ENCODE measurements at regions not wholly inside any gene's neighbourhood (a gene's known extent, or its start where the extent isn't known, plus 50 kb on each side); places are given as distances from the start of the nearest gene placed in this dataset.
"Not testable (repeated sequence)": the region's sequence is repeated elsewhere in the genome, so short reads cannot be mapped to it uniquely, and the experiment has no call there.

DNA sequence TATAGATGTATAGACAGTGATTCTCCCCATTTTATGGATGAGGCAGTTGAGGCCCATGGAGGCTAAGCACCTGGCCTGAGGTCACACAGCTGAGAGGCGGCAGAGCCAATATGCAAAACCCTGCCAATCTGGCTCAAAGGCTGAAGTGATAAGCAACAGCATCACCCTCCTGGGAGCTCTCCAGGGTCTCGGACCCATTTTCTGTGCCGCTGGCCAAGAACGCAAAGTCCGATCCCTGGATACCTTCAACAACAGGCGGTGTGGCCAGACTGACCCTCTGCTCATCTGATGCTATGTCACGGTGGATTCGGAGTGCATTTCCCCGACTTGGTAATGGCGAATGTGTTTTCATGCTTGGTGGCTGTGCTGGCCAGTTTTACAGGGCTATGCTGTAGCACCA is 595.0 kb downstream of the TBC1D22A start:
- no peak for DNase-seq (ENCODE audit: low spot score in 2 of 2)
- H3K9me3 ChIP-seq: no peaks in the 10 kb centered on the region
- no peaks in the 10 kb centered on the region for H3K36me3 ChIP-seq (replicated peaks)
- H3K4me1 ChIP-seq: no peaks in the 10 kb centered on the region
- no peaks in the 10 kb centered on the region for H3K27me3 ChIP-seq (ENCODE audit: low read depth)
- in situ Hi-C loops (cut with MboI; ENCODE audit: low sequenced_read_pairs): no loop called here
- no peak overlapping the region for H3K4me3 ChIP-seq

DNA sequence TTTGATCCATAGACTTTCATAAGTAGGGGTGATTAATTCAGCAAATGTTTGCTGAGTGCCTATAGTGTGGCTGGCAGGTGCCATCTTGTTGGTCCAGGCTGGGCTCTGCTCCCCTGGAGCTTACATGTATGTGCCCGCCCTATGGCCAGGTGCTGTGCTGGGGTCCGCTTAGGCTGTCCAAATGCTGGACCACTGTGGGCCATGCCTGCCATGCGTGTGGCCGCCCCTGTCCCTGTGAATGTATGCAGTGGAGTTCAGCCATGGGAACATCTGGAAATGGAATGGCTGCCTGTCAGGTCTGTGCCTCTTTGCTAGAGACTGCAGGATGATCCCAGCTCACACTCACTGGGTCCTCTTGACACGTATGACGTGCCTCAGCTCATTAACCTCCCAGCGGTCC is 594.6 kb downstream of the TBC1D22A start:
- no peak for DNase-seq (ENCODE audit: low spot score in 2 of 2)
- in situ Hi-C loops (cut with MboI; ENCODE audit: low sequenced_read_pairs): no loop called here
- H3K27me3 ChIP-seq (ENCODE audit: low read depth): no peaks in the 10 kb centered on the region
- H3K36me3 ChIP-seq (replicated peaks): no peaks in the 10 kb centered on the region
- H3K9me3 ChIP-seq: no peaks in the 10 kb centered on the region
- H3K4me1 ChIP-seq: no peaks in the 10 kb centered on the region
- H3K4me3 ChIP-seq: no peak overlapping the region

DNA sequence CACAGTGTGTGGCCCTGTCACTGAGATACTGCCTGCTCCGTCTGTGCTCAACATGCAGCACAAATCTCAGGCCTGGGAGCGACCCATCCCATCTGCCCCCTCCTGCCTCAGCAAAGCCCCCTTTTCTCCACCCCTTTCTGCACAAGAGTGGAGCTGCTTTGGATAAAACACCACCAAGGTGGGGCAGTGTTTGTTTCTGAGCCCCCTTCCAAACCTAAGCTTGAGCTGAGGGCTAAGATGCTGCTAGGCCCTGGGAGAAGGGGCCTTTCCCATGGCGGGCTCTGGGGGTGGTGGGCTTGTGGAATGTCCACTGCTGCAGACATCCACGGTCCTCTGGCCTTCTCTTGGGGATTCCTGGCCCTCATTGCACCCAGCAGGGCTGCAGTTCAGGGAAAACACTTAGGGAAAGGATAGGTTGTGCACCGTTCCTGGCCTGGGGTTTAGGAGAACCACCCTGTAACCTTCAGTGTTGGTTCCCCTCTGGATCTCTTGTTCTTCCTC is 594.1 kb downstream of the TBC1D22A start:
- Histone ChIP-seq H3K4me3 (no peak overlapping the region), H3K36me3 (replicated peaks) (no peaks in the 10 kb centered on the region), H3K4me1 (no peaks in the 10 kb centered on the region), H3K9me3 (no peaks in the 10 kb centered on the region), H3K27me3 (ENCODE audit: low read depth) (no peaks in the 10 kb centered on the region)
- no peak for DNase-seq (ENCODE audit: low spot score in 2 of 2)
- in situ Hi-C loops (cut with MboI; ENCODE audit: low sequenced_read_pairs): no loop called here

DNA sequence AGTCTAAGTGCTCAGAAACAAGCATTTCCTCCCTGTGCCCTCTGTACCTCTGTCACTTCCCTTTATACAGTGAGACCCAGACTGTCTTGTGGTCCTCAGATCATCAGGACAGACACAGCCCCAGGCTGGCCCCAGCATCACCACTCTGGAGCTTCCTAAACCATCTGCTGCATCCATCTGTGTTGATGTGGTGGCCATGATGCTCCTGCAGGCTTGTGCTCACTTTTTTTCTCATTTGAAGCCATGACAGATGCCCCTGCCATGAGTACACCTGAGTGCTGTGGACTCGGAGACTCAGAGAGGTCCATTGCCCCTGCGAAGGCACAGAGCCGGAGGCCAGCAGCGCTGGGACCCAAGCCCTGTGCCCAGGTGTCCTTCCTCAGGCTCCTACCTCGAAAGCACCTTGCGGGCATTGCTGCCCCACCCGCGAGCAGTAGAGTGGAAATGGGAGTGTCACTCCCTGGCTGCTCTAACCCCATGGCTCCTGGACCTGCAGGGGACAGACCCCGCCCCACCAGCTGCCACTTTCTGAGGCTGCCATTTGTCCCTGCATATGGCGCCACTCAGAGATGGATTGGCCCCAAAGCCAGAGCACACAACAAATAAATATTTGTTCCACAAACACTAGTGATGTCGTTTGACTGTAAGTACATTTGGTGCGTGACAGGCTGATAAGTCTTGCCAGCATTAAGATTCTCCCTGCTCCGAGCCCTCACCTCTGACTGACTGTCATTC is 593.5 kb downstream of the TBC1D22A start:
- no peaks in the 10 kb centered on the region for H3K36me3 ChIP-seq (replicated peaks)
- in situ Hi-C loops (cut with MboI; ENCODE audit: low sequenced_read_pairs): no loop called here
- DNase-seq (ENCODE audit: low spot score in 2 of 2): no peak

DNA sequence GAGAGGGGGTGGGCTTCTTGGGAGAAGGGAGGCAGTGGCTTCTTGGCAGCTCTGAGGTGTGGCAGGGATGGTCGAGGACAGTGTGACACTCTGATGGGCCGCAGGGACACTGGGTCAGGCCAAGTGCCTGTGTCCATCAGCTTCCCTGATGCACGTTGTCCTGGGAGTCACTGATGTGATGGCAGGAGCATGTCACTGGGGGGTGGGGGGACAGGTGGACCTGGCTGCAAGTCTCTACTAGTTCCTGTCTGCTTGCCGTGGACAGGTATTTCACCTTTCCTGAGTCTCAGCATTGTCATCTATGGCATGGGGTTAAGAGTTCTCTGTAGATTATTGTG is 592.9 kb downstream of the TBC1D22A start:
- DNase-seq (ENCODE audit: low spot score in 2 of 2): no peak
- Histone ChIP-seq H3K4me1 (no peaks in the 10 kb centered on the region), H3K27me3 (ENCODE audit: low read depth) (no peaks in the 10 kb centered on the region), H3K4me3 (no peak overlapping the region), H3K9me3 (no peaks in the 10 kb centered on the region), H3K36me3 (replicated peaks) (no peaks in the 10 kb centered on the region)
- in situ Hi-C loops (cut with MboI; ENCODE audit: low sequenced_read_pairs): no loop called here

More for the DNA sequence above, 593.5 kb downstream of the TBC1D22A start:
- Histone ChIP-seq H3K4me1 (no peaks in the 10 kb centered on the region), H3K9me3 (no peaks in the 10 kb centered on the region), H3K27me3 (ENCODE audit: low read depth) (no peaks in the 10 kb centered on the region), H3K4me3 (no peak overlapping the region)

DNA sequence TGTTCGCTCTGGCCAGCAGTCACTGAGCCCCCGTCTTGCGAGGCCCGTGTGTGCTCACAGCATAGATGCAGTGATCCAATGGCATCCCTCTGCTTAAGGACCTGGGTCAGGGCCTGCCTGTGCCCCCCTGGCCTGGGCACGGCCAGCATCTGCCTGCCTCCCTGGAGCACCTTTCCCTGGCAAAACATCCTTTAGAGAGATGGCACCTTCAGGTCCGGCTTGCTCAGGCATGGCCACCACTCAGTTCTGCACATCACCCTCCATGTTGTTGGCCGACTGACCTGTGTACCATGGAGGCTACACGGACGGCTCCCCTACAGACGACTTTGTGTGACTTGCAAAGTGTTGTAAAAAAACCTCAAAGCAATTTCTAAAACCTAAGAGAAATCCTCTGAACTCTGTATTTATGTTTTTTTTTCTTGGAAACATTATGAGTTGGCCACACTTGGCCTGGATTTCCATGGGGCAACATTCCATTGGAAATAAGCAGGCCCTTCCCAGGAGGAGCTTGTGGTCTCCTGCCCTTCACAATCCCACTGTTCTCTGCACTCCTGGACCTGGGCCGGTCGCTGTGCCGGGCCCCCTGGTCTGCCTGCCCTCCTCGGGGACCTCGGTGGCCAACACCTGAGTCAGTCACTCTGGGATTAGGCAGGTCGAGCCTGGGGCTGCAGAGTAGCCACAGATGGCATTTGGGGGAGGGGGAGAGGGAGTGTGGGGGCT is 592.4 kb downstream of the TBC1D22A start:
- H3K27me3 ChIP-seq (ENCODE audit: low read depth): no peaks in the 10 kb centered on the region
- in situ Hi-C loops (cut with MboI; ENCODE audit: low sequenced_read_pairs): no loop called here
- H3K4me1 ChIP-seq: no peaks in the 10 kb centered on the region
- DNase-seq (ENCODE audit: low spot score in 2 of 2): no peak
- H3K4me3 ChIP-seq: no peak overlapping the region
- H3K9me3 ChIP-seq: no peaks in the 10 kb centered on the region
- no peaks in the 10 kb centered on the region for H3K36me3 ChIP-seq (replicated peaks)

DNA sequence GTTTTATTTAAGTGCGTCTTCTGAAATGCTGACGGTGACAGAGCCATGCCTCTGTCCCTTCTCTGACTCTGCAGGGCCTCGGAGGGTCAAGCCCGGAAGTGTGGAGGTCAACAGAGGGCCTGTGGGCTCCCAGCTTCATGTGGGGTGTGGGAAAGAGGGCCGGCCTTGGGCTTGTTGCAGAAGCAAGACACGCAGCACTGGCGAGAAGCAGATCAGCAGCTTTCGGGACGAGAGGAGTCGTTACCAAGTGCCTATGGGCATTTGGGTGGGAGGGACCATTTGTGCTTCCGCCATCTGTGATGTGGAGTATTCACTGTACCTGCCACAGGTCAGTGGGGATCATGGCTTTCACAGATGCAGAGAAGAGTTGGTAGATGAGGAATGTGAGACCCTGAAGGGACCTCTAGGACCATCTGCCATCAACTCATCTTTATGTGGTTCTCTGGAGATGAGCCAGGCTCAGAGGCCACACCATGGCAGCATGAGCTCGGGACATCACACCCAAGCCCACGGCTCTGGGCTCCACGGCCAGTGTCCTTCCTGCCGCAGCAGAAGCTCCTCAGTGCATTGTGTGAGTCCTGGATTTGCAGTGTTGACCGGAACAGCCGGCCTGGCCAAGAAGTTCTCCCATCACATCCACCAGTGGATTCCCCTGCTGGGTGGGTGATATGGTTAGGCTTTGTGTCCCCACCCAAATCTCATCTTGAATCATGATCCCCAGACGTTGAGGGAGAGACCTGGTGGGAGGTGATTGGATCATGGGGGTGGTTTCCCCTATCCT is 590.7 kb downstream of the TBC1D22A start:
- in situ Hi-C loops (cut with MboI; ENCODE audit: low sequenced_read_pairs): no loop called here
- Histone ChIP-seq H3K9me3 (no peaks in the 10 kb centered on the region), H3K4me3 (no peak overlapping the region), H3K36me3 (replicated peaks) (no peaks in the 10 kb centered on the region), H3K4me1 (no peaks in the 10 kb centered on the region), H3K27me3 (ENCODE audit: low read depth) (no peaks in the 10 kb centered on the region)
- no peak for DNase-seq (ENCODE audit: low spot score in 2 of 2)

DNA sequence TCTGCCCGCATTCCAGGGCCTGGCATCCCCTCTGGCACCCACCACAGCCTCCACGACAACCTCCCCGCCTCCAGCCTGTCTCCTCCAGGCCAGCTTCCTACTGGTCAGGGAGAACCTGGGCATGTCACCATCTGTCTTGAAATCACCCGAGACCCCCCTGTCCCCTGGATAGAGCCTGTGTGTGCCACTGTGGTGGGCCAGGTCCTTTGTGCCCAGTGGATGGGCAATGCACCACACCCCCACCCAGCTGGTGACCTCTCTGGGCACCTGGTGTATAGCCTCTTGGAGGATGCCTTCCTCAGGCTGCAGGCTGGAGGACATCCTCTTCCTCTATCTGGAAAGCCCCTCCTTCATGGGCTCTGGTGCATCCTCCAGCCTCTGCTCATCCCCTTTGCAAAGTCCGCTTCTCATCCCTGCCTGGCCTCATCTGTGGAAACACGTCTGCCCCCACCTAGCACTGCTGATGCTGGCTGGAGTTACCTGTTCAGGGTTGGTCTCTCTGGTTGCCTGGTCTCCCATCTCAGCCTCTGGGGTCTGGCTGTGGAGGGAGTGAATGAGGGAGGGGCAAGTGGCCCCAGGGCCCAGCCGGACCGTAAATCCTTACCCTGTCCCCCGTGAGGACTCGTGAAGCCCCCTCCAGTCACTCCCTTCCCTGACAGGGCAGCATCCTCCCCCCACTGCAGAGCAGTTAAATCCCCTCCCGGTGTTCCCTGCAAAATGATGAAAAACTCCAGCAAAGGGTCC is 589.6 kb downstream of the TBC1D22A start:
- H3K27me3 ChIP-seq (ENCODE audit: low read depth): no peaks in the 10 kb centered on the region

DNA sequence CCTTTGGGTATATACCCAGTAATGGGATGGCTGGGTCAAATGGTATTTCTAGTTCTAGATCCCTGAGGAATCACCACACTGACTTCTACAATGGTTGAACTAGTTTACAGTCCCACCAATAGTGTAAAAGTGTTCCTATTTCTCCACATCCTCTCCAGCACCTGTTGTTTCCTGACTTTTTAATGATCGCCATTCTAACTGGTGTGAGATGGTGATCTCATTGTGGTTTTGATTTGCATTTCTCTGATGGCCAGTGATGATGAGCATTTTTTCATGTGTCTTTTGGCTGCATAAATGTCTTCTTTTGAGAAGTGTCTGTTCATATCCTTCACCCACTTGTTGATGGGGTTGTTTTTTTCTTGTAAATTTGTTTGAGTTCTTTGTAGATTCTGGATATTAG is 583.8 kb downstream of the TBC1D22A start:
- DNase-seq (ENCODE audit: low spot score in 2 of 2); in situ Hi-C loops (cut with MboI; ENCODE audit: low sequenced_read_pairs); H3K4me1 ChIP-seq; H3K4me3 ChIP-seq; H3K9me3 ChIP-seq; H3K36me3 ChIP-seq (replicated peaks); H3K27me3 ChIP-seq (ENCODE audit: low read depth): not testable (repeated sequence)

More for the DNA sequence above, 589.6 kb downstream of the TBC1D22A start:
- no peaks in the 10 kb centered on the region for H3K36me3 ChIP-seq (replicated peaks)
- H3K4me3 ChIP-seq: no peak overlapping the region
- no peaks in the 10 kb centered on the region for H3K9me3 ChIP-seq
- DNase-seq (ENCODE audit: low spot score in 2 of 2): no peak
- in situ Hi-C loops (cut with MboI; ENCODE audit: low sequenced_read_pairs): no loop called here
- no peaks in the 10 kb centered on the region for H3K4me1 ChIP-seq

DNA sequence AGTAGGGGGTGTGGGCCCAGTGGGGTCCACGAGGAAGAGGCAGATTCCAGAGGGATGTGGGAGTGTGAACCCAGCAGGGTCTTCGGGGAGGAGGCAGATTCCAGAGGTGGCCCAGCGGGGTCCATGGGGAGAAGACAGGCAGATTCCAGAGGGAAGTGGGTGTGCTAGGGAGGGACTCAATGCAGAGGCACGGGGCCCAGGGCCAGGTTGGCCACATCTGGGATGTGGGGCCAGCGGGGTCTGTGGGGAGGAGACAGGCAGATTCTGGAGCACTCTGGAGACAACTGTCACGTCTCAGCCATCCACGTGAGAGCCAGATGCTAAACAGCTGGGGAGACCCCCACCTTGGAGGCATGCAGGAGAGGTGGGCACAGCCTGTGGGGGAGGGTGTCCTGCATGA is 582.6 kb downstream of the TBC1D22A start:
- Histone ChIP-seq H3K27me3 (ENCODE audit: low read depth) (no peaks in the 10 kb centered on the region), H3K9me3 (no peaks in the 10 kb centered on the region), H3K4me3 (no peak overlapping the region), H3K4me1 (no peaks in the 10 kb centered on the region), H3K36me3 (replicated peaks) (no peaks in the 10 kb centered on the region)
- DNase-seq (ENCODE audit: low spot score in 2 of 2): no peak
- in situ Hi-C loops (cut with MboI; ENCODE audit: low sequenced_read_pairs): no loop called here

DNA sequence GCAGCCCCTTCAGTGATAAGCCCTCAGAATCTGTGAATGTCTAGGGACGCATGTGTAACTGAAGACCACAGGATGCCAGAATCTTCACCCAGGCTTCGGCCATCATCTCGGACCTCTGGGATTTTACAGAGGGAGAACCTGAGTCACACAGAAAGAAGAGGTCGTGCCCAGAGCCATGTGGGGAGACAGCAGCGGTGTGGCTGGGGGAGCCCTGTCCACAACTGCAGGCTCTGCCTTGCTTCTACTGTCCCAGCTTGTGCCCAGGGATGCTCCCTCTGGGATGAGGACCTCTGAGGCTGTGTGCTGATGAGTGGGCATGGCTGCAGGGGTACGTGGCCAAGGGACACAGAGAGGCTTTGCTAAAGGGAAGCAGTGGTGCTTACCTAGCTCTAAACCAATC is 582.0 kb downstream of the TBC1D22A start:
- DNase-seq (ENCODE audit: low spot score in 2 of 2): no peak
- no peak overlapping the region for H3K4me3 ChIP-seq
- in situ Hi-C loops (cut with MboI; ENCODE audit: low sequenced_read_pairs): no loop called here
- H3K36me3 ChIP-seq (replicated peaks): no peaks in the 10 kb centered on the region
- H3K27me3 ChIP-seq (ENCODE audit: low read depth): no peaks in the 10 kb centered on the region
- H3K4me1 ChIP-seq: no peaks in the 10 kb centered on the region
- H3K9me3 ChIP-seq: no peaks in the 10 kb centered on the region

DNA sequence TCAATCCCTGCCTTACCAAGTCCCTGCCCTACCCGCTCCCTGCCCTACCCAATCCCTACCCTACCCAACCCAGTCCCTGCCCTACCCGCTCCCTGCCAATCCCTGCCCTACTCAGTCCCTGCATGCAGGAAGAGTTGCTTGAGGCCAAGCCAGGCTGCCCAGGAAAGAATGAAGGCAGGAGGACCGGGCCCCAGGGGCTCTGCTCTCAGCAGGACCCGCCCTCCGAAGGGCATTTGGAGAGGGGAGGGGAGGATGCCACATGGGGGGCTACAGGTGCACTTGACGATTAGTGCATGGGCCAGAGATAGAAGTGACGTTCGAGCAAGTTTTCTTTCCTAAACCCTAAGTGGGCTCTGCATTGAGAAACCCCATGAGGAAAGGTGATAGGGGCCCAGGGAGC is 581.2 kb downstream of the TBC1D22A start:
- no peaks in the 10 kb centered on the region for H3K27me3 ChIP-seq (ENCODE audit: low read depth)
- DNase-seq (ENCODE audit: low spot score in 2 of 2): no peak
- H3K4me3 ChIP-seq: no peak overlapping the region
- no peaks in the 10 kb centered on the region for H3K36me3 ChIP-seq (replicated peaks)
- no peaks in the 10 kb centered on the region for H3K4me1 ChIP-seq
- in situ Hi-C loops (cut with MboI; ENCODE audit: low sequenced_read_pairs): no loop called here
- no peaks in the 10 kb centered on the region for H3K9me3 ChIP-seq

DNA sequence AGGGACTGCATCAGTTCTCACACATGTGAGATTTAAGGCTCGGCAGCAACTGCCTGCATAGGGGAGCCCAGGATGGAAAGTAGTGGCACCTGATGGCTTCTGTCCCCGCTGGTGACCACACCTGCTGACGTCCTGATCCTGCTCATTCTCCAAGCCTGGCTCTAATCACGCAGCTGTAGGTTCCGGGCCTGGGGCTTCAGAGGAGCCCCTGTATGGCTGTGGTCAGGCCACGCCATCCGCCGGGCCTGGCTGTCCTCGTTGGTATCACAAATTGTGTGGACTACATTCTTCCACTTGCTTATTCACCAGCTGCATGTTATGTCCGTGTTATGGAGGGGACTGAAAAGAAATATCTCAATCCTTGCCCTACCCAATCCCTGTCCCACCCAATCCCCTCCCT is 580.0 kb downstream of the TBC1D22A start:
- Histone ChIP-seq H3K36me3 (replicated peaks) (no peaks in the 10 kb centered on the region), H3K9me3 (no peaks in the 10 kb centered on the region), H3K4me1 (no peaks in the 10 kb centered on the region), H3K4me3 (no peak overlapping the region), H3K27me3 (ENCODE audit: low read depth) (no peaks in the 10 kb centered on the region)
- DNase-seq (ENCODE audit: low spot score in 2 of 2): no peak
- in situ Hi-C loops (cut with MboI; ENCODE audit: low sequenced_read_pairs): no loop called here
